ENCODE measurements at regions not wholly inside any gene's neighbourhood (a gene's known extent, or its start where the extent isn't known, plus 50 kb on each side); places are given as distances from the start of the nearest gene placed in this dataset.
"Not testable (repeated sequence)": the region's sequence is repeated elsewhere in the genome, so short reads cannot be mapped to it uniquely, and the experiment has no call there.

- H3K27me3 Mint-ChIP-seq (ENCODE audit: low read depth in 3 of 3), result peaks cover 1 to 10% (median 9%) of the 10 kb centered on the region in 3 donors
- H3K9me3 Mint-ChIP-seq, result no peaks in the 10 kb centered on the region
- H3K36me3 Mint-ChIP-seq, result no peaks in the 10 kb centered on the region
- no peak for DNase-seq
- H3K4me1 Mint-ChIP-seq, result no peaks in the 10 kb centered on the region
- no peak overlapping the region for H3K27ac Mint-ChIP-seq
- no peak overlapping the region for H3K4me3 Mint-ChIP-seq
Measured at GRCh38 chr20:48026981-48027592, 241.8 kb upstream of the SULF2 start.

- Mint-ChIP-seq H3K4me3 (no peak overlapping the region), H3K4me1 (no peaks in the 10 kb centered on the region), H3K27ac (no peak overlapping the region), H3K27me3 (ENCODE audit: low read depth in 3 of 3) (peaks cover 1 to 10% (median 6%) of the 10 kb centered on the region in 3 donors), H3K36me3 (no peaks in the 10 kb centered on the region), H3K9me3 (no peaks in the 10 kb centered on the region)
- no peak for DNase-seq
Measured at GRCh38 chr20:48025661-48026060, 240.4 kb upstream of the SULF2 start.

GRCh38 chr20:48025051-48025515, 239.8 kb upstream of the SULF2 start:
- H3K27ac Mint-ChIP-seq, result no peak overlapping the region
- H3K36me3 Mint-ChIP-seq, result no peaks in the 10 kb centered on the region
- H3K27me3 Mint-ChIP-seq (ENCODE audit: low read depth in 3 of 3), result peaks cover 1 to 10% (median 3%) of the 10 kb centered on the region in 3 donors
- no peaks in the 10 kb centered on the region for H3K9me3 Mint-ChIP-seq
- no peak overlapping the region for H3K4me3 Mint-ChIP-seq
- no peaks in the 10 kb centered on the region for H3K4me1 Mint-ChIP-seq
- DNase-seq, result no peak

- H3K27me3 Mint-ChIP-seq (ENCODE audit: low read depth in 3 of 3), result peaks cover 1 to 10% (median 3%) of the 10 kb centered on the region in 3 donors
- H3K36me3 Mint-ChIP-seq, result no peaks in the 10 kb centered on the region
- H3K9me3 Mint-ChIP-seq, result no peaks in the 10 kb centered on the region
- no peak overlapping the region for H3K27ac Mint-ChIP-seq
- DNase-seq, result no peak
- H3K4me3 Mint-ChIP-seq, result no peak overlapping the region
- H3K4me1 Mint-ChIP-seq, result no peaks in the 10 kb centered on the region
Measured at GRCh38 chr20:48024539-48024938, 239.3 kb upstream of the SULF2 start.

GRCh38 chr20:48020696-48021095, 235.4 kb upstream of the SULF2 start:
- H3K27me3 Mint-ChIP-seq (ENCODE audit: low read depth in 3 of 3); H3K27ac Mint-ChIP-seq; H3K4me3 Mint-ChIP-seq; H3K4me1 Mint-ChIP-seq; DNase-seq; H3K36me3 Mint-ChIP-seq; H3K9me3 Mint-ChIP-seq: not testable (repeated sequence)

GRCh38 chr20:48019940-48020339, 234.7 kb upstream of the SULF2 start:
- Mint-ChIP-seq H3K27me3 (ENCODE audit: low read depth in 3 of 3) (peaks cover 2 to 6% (median 2%) of the 10 kb centered on the region in 3 donors), H3K27ac (no peak overlapping the region), H3K36me3 (no peaks in the 10 kb centered on the region)

GRCh38 chr20:48019496-48019895, 234.2 kb upstream of the SULF2 start:
- Mint-ChIP-seq H3K27ac (no peak overlapping the region), H3K36me3 (no peaks in the 10 kb centered on the region), H3K9me3 (peaks cover 0 to 4% (median 0%) of the 10 kb centered on the region in 6 donors), H3K4me1 (no peaks in the 10 kb centered on the region), H3K27me3 (ENCODE audit: low read depth in 3 of 3) (peaks cover 2 to 8% (median 2%) of the 10 kb centered on the region in 3 donors), H3K4me3 (no peak overlapping the region)
- no peak for DNase-seq

More at GRCh38 chr20:48019940-48020339, 234.7 kb upstream of the SULF2 start:
- Mint-ChIP-seq H3K4me1 (no peaks in the 10 kb centered on the region), H3K9me3 (peaks cover 0 to 4% (median 0%) of the 10 kb centered on the region in 6 donors), H3K4me3 (no peak overlapping the region)
- DNase-seq, result no peak

- not testable (repeated sequence) for H3K27ac Mint-ChIP-seq; DNase-seq; H3K36me3 Mint-ChIP-seq; H3K9me3 Mint-ChIP-seq; H3K27me3 Mint-ChIP-seq (ENCODE audit: low read depth in 3 of 3); H3K4me1 Mint-ChIP-seq; H3K4me3 Mint-ChIP-seq
Measured at GRCh38 chr20:48018851-48019250, 233.6 kb upstream of the SULF2 start.

- Mint-ChIP-seq H3K36me3 (no peaks in the 10 kb centered on the region), H3K27me3 (ENCODE audit: low read depth in 3 of 3) (peaks cover 2 to 8% (median 4%) of the 10 kb centered on the region in 3 donors), H3K27ac (no peak overlapping the region), H3K9me3 (peaks cover 0 to 4% (median 2%) of the 10 kb centered on the region in 6 donors), H3K4me1 (no peaks in the 10 kb centered on the region), H3K4me3 (no peak overlapping the region)
- no peak for DNase-seq
Measured at GRCh38 chr20:48017992-48018391, 232.7 kb upstream of the SULF2 start.

- no peak overlapping the region for H3K27ac Mint-ChIP-seq
- H3K4me3 Mint-ChIP-seq, result no peak overlapping the region
- no peak for DNase-seq
- no peaks in the 10 kb centered on the region for H3K36me3 Mint-ChIP-seq
- H3K4me1 Mint-ChIP-seq, result no peaks in the 10 kb centered on the region
- H3K27me3 Mint-ChIP-seq (ENCODE audit: low read depth in 3 of 3), result peaks cover 2 to 7% (median 4%) of the 10 kb centered on the region in 3 donors
- H3K9me3 Mint-ChIP-seq, result peaks cover 0 to 8% (median 3%) of the 10 kb centered on the region in 6 donors
Measured at GRCh38 chr20:48017509-48017908, 232.2 kb upstream of the SULF2 start.

- Mint-ChIP-seq H3K27ac (no peak overlapping the region), H3K27me3 (ENCODE audit: low read depth in 3 of 3) (peaks cover 2 to 12% (median 4%) of the 10 kb centered on the region in 3 donors), H3K9me3 (peaks cover 4 to 15% (median 7%) of the 10 kb centered on the region in 6 donors), H3K4me3 (no peak overlapping the region), H3K36me3 (no peaks in the 10 kb centered on the region), H3K4me1 (no peaks in the 10 kb centered on the region)
- DNase-seq, result no peak
Measured at GRCh38 chr20:48015943-48016723, 230.9 kb upstream of the SULF2 start.

GRCh38 chr20:48015141-48015910, 230.0 kb upstream of the SULF2 start:
- peaks cover 2 to 12% (median 4%) of the 10 kb centered on the region in 3 donors for H3K27me3 Mint-ChIP-seq (ENCODE audit: low read depth in 3 of 3)
- H3K9me3 Mint-ChIP-seq, result peaks cover 4 to 15% (median 7%) of the 10 kb centered on the region in 6 donors
- no peak overlapping the region for H3K27ac Mint-ChIP-seq
- H3K36me3 Mint-ChIP-seq, result no peaks in the 10 kb centered on the region
- no peaks in the 10 kb centered on the region for H3K4me1 Mint-ChIP-seq
- DNase-seq, result no peak
- H3K4me3 Mint-ChIP-seq, result no peak overlapping the region

- Mint-ChIP-seq H3K9me3 (peaks cover 4 to 28% (median 10%) of the 10 kb centered on the region in 6 donors), H3K36me3 (no peaks in the 10 kb centered on the region), H3K4me1 (no peaks in the 10 kb centered on the region), H3K27me3 (ENCODE audit: low read depth in 3 of 3) (peaks cover 2 to 12% (median 4%) of the 10 kb centered on the region in 3 donors), H3K4me3 (no peak overlapping the region), H3K27ac (no peak overlapping the region)
- DNase-seq, result no peak
Measured at GRCh38 chr20:48012401-48012974, 227.2 kb upstream of the SULF2 start.

Data from immature natural killer cell (primary cell).